Activated CD4-positive, CD25-positive, alpha-beta regulatory T cell (primary cell): ENCODE measurements at regions not wholly inside any gene's neighbourhood (a gene's known extent, or its start where the extent isn't known, plus 50 kb on each side); places are given as distances from the start of the nearest gene placed in this dataset.

Experiments
- DNase-seq, 4 experiments: peaks; one replicate each; lab custom pipeline; 2025; lab: John Stamatoyannopoulos, UW

DNA sequence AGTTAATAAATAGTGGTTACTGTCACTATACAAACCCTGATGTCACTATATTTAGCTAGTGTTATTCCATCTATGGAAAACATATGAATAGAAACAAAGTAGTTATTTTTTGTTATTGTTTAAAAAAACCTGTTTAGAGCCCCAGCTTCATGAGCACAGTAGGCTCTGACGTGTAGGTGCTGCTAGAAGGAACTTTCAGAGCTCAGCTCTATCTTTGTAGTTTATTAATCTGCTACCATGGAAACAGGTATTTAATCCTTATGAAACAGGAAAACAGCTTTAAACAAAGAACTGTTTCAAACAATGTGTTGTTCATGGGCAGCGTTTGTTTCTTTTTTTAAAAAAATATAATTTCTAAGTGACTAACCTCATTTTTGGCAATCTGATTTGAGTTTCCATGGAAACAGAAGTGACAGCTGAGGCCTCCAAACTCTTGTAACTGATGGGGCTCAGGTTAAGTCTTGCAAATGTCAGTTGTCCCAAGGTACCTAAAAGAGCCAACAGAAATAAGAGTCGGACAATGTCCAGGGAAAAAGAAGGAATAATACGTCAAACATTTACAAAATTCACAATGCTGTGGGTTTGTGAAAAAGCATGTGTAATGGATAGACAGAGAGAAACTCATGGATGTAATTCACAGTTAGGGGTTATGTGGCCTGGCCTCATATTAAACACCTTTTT is 162.0 kb upstream of the C21orf91 start:
- no peak for DNase-seq

DNA sequence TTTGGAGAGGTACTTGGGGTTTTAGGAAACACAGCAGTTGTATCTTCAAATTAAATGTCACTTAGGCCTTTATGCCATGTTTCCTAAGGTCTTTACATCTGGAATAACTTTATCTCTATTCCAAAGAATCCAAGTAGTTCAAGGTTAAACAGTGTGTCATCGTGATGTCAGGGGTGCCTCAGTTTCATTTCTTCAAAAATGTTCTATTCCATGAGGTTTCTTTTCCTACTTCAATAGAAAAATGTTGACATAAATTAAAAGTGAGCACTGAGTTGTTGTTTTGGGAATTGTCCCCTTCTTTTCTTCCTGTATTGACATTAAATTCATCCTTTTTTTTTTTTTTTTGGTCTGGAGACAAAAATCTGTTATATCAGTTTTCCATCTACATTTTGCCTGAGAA is 160.6 kb upstream of the C21orf91 start:
- no peak for DNase-seq

DNA sequence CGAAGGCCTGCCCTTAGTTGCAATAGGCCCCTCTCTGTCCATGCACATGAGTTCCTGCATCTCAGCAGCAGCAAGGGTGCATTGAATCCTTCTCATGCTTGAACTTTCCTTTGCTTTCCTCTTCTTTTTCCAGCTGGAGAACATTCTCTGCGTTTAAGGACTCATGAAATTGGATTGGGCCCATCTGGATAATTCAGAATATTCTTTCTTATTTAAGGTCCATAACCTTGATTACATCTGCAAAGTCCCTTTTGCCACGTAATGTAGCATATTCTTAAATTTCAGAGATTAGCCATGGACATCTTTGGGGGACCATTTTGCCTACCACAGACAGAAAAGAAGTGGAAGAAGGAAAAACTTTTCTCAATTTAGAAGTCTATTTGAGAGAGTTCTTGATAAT is 159.7 kb upstream of the C21orf91 start:
- no peak for DNase-seq

DNA sequence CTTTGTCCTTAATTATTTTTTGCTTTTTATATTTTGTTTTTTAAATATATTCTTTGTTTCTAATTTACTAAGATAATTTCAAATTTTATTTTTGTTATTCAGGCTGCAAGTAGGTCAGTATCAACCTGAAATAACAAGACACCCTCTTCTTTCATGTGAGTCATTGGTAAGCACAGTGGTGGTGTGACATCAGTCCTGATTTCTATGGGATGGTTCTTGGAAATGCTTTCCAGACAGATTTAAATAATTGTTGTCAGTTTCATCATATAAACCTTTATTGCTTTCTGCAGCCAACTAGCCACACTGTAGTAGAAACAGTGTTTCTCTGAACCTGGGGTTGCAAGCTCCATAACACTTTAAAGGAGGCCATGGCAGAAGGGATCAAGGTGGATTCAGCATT is 157.5 kb upstream of the C21orf91 start:
- no peak for DNase-seq

DNA sequence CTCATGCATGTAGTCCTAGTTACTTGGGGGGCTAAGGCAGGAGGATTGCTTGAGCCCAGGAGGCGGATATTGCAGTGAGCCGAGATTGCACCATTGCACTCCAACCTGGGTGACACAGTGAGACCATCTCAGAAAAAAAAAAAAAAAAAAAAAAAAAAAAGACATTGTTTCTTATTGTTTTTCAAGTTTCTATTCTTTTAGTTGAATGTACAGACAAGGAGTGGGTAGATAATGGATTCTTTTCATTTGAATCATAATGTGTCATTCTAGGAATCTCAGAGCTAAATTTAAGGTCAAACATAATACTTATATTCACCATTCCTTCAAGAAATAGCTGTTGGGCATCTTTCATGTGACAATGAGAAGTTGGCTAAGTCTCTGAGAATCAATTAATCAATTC is 157.0 kb upstream of the C21orf91 start:
- no peak for DNase-seq

DNA sequence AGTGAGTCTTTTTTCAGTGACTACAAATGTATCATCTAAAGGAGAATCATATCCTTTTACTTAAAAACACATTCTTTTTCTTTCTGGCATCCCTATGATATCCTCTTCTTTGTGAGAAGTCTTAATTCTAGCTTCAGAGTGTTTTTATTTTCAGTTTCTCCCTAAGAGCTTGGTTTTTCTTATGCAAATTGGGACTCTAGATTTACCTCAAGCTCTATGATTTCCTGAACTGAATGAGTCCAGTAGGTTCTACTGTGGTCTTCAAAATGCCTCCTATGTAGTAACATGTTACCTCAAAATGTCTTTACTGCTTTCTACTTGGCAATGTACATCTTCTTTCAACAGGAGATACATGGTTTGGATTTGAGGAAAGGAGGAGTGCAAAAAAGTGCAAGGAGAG is 148.2 kb upstream of the C21orf91 start:
- DNase-seq: no peak

DNA sequence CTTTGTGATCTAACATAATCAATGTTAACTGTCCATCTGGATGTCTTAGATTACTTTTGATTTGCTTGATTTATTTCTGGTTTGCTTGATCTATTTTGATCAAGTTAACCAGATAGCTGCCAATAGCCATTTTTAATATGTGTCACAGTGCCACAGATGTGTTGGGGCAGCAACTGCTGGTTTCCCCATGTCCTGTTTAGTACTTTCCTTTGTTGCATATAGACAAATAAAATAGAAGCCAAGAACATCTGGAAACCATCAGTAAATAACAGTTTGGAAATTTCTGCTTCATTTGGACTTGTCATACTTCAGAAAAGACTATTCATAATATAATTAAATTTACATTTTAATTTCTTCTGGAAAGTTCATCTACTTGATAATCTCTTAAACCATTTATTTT is 145.6 kb upstream of the C21orf91 start:
- no peak for DNase-seq

DNA sequence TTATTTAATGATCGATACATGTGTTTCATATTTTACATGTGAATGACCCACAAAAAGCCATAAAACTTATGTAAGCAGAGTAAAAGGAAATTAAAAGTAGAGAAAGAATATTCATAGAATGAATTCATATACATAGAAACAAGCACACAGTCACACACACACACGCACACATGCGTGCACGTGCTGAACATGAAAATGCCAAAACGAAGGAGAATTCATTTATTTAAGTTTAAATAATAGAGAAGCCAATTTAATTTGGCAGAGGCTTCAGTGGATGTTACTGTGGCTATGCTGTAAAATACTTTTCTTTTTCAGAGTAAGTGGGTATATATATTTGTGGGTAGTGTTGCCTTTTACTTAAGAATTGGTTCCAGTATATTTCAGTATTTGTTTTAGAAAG is 145.0 kb upstream of the C21orf91 start:
- DNase-seq: no peak

DNA sequence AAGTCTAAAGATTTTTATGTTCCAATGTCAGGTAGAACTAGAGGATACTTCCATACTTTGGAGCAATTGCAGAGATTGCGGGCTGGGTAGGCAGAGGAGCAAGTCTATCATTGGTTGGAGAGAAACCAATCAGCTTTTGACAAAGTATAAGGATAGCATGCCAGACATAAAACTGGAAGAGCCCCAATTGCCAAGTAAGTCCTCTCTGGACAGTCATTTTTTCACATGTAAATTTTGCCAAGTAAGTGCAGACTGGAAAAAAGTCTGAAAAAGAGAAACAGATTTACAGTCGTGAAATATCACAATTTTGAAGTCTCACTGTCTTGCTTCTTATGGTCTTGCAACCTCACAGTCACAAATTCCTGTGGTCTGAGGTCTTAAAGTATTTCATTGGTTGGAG is 131.4 kb upstream of the C21orf91 start:
- DNase-seq: no peak

DNA sequence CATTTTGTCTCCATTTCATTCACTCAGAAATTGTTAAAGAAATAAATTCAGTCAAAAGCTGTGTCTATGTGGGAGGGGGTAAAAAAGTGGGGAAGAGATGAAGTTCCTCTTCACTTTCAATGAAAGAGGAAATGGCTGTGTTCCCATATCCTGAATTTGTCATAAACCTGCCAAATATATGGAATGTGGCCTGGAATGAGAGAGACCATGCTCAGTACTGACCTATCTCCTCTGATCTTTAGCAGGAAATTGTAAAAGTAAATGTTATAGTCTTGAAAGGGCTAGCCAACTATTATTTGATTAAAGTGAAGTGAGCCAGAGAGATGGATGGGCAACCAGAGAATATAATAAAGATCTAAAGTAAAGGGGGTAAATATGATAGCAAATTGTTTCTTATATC is 130.3 kb upstream of the C21orf91 start:
- DNase-seq: no peak

DNA sequence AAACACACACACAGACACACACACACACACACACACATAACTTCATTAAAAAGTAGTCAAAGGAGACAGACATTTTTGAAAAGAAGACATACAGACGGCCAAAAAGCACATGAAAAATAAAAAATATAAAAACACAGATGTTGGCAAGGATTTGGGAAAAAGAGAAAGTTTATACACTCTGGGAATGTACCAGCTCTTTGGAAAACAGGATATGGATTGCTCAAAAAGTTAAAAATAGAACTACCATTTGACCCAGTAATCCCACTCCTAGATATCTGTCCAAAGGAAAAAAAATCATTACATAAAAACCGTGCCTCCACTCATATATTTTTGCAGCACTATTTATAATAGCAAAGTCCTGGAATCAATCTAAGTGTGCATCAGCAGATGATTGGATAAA is 128.4 kb upstream of the C21orf91 start:
- no peak for DNase-seq

DNA sequence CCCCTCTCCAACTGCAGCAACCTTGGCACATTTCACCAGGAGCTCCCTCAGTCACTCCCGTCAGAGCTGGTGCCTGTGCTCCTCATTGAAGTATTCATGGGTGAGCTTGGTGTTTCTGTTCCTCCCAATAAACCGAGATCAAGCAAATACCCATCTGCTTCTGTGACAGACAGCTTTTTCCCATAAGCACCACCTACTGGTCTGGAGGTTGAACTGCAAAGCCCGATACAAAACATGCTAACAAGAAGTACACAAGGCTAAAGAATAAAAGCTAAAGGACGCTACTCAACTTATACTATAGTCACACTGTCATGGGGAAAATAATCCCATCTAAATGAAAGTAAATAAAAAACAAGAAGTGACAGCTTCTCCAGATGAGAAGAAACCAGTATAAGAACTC is 111.9 kb upstream of the C21orf91 start:
- no peak for DNase-seq

DNA sequence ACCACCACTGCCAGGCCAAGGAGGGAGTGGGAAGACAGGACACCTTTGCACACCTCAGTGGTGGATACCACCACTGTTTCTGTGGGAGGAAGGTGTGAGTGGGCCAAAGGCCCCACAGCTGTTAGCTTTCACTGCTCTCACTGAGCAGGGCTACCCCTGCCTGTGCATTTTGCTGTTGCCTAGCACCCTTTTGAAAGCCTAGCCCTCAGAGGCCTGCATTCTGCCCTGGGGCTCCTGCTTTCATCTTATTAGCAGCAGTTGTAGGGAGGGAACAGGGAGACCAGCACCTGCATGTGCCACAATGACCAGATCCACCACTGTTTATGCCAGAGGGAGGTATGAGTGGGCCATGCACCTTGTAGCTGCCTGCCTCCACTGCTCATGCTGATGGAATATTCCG is 110.9 kb upstream of the C21orf91 start:
- no peak for DNase-seq

DNA sequence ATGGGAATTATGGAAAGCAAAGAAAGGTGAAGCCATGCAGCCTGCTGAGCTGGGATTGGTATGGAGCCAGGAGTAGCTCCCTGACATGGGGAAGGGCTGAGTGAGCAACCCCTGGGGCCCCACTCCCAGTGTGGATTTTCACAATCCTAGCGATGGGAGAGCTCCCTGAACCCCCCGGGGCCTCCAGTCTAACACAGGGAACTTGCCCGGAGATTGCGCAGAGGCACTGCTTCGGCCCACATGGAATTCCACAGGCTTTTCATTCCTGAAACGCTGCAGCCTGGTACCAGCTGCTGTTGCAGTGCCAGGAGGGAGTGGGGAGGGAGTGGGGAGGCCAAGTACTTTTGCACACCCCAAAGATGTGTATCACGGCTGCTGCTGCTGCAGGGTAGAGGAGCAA is 110.4 kb upstream of the C21orf91 start:
- DNase-seq: no peak

DNA sequence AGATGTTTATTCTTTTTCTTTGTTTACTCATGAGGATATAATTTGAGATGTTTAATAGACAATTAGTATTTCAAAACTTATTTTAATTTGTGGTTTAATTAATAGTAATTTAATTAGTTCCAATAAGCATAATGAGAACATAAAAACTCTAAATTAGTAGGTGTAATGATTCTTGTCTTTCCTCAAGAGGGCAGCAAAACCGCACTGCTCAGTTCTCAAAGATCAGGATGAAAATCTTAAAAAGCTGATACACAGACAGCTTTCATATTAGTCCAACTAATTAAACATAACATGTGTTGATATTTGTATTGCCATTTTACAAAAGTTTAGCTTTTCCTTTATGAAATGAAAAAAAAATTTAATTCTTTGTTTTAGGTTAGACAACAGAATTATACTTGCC is 106.7 kb upstream of the C21orf91 start:
- no peak for DNase-seq

DNA sequence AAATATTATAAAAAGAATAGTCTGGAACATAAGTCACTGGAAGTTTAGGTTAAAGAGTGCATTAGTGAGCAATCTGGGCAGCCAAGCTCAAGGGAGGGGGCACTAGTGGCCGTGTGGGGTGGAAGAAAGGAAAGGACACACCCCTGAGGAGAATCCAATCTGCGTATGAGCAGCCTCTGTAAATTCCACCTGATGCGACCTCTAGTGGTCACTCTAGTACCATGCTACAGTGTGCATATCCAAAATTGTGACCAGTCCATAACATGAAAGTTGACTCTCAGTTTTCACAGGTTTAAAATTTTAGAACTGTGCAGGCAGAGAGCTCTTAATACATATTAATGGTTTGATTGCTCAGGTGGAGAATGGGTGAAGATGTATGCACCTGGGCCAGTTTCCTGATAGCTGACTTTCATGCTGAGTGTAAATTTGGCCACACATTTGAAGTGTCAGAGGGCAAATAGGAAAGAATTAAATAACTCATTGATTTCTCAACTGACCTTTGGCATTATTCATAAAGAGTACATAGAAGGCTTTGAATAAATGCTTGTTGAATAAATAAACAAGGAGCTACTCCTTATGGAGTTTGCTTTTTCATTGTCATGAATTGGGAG is 105.9 kb upstream of the C21orf91 start:
- DNase-seq: peak in 3 of 4 experiments; percentile 8 to 16 (median 10)

DNA sequence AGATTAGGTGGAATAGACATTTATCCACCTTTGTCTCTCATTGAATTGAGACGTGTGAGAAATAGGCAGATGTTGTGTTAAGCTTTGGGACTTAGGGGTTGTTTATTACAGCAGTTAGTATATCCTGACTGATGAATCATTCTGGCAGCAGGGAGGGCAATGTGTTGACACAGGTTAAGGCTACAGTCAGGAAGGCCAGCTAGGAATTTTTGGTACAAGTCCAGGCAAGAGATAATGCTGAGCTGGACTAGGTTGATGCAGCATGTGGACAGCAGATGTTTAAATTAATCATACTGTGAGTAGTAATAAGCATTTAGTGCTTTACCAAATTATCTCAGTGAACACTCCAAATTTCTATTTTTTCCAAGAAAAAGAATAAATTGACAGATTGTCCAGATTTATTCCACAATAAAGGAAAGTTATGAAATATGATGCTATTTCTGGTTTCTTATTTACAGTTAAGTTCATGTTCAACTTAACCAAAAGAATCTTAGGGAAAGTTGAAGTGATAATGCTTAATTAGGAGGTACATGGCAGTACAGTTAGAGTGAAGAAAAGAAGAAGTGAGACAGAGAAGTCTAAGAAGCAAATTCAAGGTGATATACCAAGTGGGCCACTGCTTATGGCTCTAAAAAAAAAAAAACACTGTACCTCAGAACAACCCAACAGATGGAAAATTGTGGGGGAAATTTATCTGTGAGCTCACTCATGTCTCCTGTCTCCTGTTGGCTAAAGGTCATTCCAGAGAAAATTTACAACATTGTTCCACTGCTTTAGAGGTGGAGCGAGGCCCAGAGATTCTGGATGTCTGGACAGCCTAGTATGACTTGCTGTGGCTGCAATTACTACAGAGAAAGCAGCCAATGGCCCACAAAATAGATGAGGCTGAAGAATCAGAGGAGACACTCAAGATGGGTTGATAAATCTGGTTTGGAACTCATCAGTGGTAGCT is 102.7 kb upstream of the C21orf91 start:
- no peak for DNase-seq

DNA sequence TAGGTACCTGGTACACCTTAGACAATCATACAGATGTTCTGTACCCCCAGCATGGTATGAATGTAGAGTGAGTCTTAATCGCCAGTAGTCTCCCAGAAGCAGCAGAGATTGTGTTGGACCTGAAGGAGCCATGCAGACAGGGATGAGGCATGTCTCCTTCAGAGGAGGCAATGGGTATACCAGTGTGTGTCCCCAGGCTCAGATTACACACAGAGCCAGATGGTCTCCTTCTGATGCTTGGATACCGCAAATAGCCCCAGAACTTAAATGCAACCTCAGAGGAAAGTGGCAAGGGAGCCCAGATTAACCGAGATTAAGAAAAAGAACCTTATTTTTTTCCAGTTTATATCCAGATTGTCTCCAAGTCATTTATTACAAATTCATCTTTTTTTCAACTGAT is 96.8 kb upstream of the C21orf91 start:
- no peak for DNase-seq

DNA sequence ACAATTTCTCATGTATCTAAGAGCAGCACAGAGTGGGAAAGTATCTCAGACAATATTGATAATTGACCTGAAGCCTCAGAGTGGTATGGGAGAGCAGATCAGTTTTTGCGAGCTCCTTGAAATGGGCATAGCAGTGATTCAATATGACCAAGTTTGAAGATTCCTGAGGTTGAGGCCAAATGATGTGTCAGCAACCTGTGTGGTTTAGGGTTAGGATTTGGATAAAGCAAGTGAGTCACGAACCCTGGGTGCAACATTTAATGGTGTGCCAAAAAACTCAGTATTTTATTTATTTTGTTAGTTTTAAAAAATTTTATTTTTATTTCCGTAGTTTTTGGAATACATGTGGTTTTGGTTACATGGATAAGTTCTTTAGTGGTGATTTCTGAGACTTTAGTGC is 92.5 kb upstream of the C21orf91 start:
- no peak for DNase-seq

DNA sequence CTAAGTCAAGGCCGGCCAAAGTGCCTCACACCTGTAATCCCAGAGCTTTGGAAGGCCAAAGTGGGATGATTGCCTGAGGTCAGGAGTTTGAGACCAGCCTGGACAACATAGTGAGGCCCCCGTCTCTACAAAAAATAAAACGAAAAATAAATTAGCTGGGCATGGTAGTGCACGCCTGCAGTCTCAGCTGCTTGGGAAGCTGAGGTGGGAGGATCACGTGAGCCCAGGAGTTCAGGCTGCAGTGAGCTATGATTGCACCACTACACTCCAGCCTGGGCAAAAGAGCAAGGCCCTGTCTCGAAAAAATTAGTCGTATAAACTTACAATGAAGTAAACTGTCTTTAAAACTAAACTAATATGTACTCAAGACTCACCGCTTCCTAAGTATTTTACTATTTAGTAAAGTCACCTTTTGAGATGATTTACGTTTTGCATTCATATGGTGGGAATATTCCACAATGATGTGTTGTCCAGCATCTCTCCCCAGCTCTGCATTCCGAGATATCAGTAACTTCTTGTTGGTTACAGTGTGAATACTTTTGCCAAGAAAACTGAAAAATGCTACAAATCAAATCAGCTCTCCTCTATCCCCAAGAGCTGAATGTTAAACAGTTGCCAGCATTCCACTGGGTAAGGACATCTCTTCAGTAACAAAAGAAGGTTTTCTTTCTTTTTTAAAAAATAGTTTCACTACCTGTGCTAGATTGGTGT is 84.9 kb upstream of the C21orf91 start:
- DNase-seq: no peak

DNA sequence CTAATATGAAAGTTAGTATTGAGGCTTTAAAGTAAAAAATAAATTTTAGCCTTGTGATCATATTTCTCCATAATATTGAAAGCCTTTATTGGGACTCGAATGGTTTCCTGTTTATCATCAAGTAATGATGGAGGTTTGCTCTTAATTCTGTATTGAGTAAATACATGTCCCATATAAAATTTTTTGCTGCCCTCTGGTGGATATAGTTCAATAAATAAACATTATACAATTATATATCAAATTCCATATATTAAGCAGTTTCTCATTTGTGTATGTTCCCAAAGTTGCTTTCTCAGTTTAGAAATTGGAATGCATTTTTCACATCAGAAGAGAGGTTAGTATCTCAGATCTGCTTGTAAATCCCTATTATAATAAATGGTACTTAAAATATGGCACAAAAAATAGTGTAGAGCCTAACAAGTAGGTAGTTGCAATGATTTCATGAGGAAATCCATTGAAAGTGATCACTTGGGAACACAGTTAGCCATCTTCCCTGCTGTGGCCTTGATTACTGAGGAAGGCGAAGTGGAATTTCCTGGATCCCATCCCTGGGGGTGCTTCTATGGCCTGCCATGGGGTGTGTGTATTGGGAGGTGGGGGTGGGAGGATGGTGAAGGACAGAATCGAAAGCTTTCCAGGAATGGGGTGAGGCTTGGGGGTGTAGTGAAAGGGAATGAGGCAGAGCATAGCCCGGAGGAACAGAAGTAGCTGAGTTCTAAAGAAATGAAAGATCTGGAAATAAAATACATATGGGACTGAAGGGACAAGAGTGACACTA is 84.1 kb upstream of the C21orf91 start:
- no peak for DNase-seq
